Lower leg skin (tissue), 4 donors: ENCODE measurements at regions not wholly inside any gene's neighbourhood (a gene's known extent, or its start where the extent isn't known, plus 50 kb on each side); places are given as distances from the start of the nearest gene placed in this dataset.

Source experiments
- DNase-seq, 2 donors: peaks; one replicate each; pipeline ENCODE4 v3.0.0-alpha.2; 2019; ENCODE audit warnings: low spot score in 2 of 2
- H3K4me3 ChIP-seq: fragments of 200-600 bp; sonication (generic); 2 replicates; pipeline ENCODE4 v1.5.1; 2017; ENCODE audit warnings: mild to moderate bottlenecking, low read depth; ENCODE audit not compliant: poor library complexity, severe bottlenecking
- POLR2A ChIP-seq, 2 donors: fragments of 450-650 bp; IDR thresholded peaks; one replicate each; pipeline ENCODE4 v1.6.1; 2016 to 2017; ENCODE audit warnings: antibody characterized with exemption in 2 of 2, mild to moderate bottlenecking in 1 of 2, moderate library complexity in 1 of 2
- WGBS, 2 donors: methylation state at CpG; one replicate each; pipeline ENCODE4 v1.1.5; 2018; 5-methylcytosine and 5-hydroxymethylcytosine counted together
- intact Hi-C: fragments of 100-400 bp; cut with DNase I; formaldehyde crosslinking; loops from one replicate; pipeline ENCODE4 v1.15.0; 2023; ENCODE audit warnings: low total_unique reads
- TF ChIP-seq, protein P1 (sequence below), 3 donors: fragments of 450-650 bp; IDR thresholded peaks; one replicate each; pipeline ENCODE4 v1.5.1; 2016; ENCODE audit warnings: antibody characterized with exemption in 3 of 3, mild to moderate bottlenecking in 3 of 3, moderate library complexity in 2 of 3

GRCh38 chr1:67570486-67571143 is 114.4 kb upstream of the GADD45A start:
- TF ChIP-seq, protein P1, sequence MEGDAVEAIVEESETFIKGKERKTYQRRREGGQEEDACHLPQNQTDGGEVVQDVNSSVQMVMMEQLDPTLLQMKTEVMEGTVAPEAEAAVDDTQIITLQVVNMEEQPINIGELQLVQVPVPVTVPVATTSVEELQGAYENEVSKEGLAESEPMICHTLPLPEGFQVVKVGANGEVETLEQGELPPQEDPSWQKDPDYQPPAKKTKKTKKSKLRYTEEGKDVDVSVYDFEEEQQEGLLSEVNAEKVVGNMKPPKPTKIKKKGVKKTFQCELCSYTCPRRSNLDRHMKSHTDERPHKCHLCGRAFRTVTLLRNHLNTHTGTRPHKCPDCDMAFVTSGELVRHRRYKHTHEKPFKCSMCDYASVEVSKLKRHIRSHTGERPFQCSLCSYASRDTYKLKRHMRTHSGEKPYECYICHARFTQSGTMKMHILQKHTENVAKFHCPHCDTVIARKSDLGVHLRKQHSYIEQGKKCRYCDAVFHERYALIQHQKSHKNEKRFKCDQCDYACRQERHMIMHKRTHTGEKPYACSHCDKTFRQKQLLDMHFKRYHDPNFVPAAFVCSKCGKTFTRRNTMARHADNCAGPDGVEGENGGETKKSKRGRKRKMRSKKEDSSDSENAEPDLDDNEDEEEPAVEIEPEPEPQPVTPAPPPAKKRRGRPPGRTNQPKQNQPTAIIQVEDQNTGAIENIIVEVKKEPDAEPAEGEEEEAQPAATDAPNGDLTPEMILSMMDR (IDR thresholded peaks at IDR 0.05): no peak
- no peak for TF ChIP-seq POLR2A (IDR thresholded peaks at IDR 0.05)
- WGBS, 2 donors: 37 to 42% methylated on average over 8 of the region's 8 CpGs
- intact Hi-C loops: no loop called here
- DNase-seq: no peak
- no peak overlapping the region for H3K4me3 ChIP-seq

GRCh38 chr1:67571406-67571805 is 113.6 kb upstream of the GADD45A start:
- no peak for DNase-seq
- TF ChIP-seq, protein P1 (IDR thresholded peaks at IDR 0.05): no peak
- no peak for TF ChIP-seq POLR2A (IDR thresholded peaks at IDR 0.05)
- H3K4me3 ChIP-seq: no peak overlapping the region
- intact Hi-C loops: no loop called here

DNA sequence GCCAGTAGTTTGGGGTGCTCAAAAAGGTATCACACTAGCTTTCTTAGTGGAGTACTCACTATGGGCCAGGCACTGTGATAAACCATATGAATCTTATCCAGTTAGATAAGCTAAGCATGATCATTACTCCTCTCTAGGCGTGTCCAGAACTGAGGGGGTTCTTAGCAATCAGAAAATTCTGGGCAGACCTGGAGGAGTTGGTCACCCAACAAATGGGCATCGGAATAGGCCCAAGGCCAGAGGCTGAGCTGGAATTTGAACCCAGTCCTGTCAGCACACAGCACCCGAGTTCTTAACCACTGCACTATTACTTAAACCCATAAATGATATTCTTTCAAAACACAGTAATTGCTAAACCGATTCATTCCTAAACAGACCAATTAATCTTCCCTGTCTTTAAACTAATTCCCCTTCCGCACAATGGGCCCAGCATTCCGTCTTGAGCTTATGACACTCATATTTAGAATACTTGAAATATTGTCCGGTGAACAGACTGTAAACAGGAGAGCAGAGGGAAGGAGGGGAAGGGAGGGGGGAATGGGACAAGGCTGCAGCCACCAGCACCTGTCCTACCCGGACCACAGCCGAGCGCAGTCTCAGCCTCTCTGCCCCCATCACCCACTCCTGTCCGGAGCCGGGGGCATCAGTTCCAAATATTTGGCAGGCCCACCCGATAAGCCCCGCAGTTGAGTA is 113.0 kb upstream of the GADD45A start:
- no peak for DNase-seq
- no peak overlapping the region for H3K4me3 ChIP-seq
- 78 to 81% methylated on average over 14 of the region's 14 CpGs for WGBS, 2 donors
- intact Hi-C loops: no loop called here
- TF ChIP-seq, protein P1 (IDR thresholded peaks at IDR 0.05): no peak
- no peak for TF ChIP-seq POLR2A (IDR thresholded peaks at IDR 0.05)

DNA sequence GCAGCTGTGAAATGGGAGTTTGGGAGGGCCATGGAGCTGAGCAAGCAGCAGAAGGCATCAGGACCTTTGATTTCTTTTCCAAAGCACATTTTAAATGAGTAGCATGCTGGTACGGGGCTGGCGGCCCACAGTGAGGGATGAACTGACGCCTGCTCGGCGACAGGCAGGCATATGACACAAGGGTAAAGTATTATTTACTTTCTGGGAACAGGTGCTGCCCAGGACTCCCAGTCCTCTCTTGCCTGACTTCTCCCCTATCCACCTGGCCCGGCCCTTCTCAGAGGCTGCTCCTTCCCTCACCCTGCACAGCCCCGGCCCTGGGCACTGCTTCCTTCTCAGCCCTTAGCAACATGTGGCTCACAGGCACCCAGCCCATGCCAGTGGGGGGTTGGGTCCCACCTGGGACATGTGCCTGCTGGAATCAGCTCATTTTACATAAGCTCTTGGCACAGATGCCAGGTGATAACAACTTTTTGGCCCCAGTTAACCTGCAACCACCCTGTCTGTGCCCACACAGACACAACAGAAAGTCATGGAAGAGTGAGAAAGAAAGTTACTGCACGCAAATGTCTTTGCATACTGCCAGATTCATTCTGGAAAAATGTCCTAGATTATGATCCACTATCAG is 112.3 kb upstream of the GADD45A start:
- 34 to 35% methylated on average over 8 of the region's 8 CpGs for whole genome bisulfite sequencing, 2 donors
- H3K4me3 ChIP-seq: no peak overlapping the region
- DNase-seq: peak in 1 of 2 donors; percentile 80
- intact Hi-C loops: no loop called here
- no peak for TF ChIP-seq POLR2A (IDR thresholded peaks at IDR 0.05)

DNA sequence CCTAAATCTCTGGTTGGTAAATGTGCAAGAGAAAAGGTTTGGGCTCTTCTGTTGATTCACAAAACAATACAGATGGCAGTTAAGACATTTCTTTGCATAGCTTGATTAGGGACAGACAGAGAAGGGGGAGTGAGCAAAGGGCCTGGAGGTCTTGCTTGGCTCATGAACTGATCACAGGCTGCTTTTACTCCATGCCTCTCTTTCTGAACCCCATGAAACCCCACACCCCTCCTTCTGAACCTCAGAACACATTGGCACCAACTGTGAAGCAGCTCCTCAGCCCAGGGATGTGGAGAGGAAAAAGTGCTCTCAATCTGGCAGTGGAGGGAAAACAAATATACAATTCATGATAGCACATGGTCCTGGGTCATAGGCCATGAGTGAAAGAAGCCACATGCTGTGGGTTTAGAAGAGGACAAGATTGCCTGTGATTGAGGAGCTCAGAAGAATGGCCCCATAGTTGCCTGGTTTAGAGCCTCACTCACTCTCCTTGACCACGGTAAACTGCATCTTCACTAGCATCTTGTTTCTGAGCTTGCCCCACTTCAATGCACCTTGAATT is 111.6 kb upstream of the GADD45A start:
- DNase-seq: no peak
- intact Hi-C loops: no loop called here
- no peak for TF ChIP-seq POLR2A (IDR thresholded peaks at IDR 0.05)
- TF ChIP-seq, protein P1 (IDR thresholded peaks at IDR 0.05): no peak
- 78 to 89% methylated on average over 1 of the region's 1 CpG for WGBS, 2 donors
- no peak overlapping the region for H3K4me3 ChIP-seq

- 97% methylated on average over 5 of the region's 5 CpGs for WGBS, 2 donors
- intact Hi-C loops: no loop called here
- DNase-seq: no peak
- TF ChIP-seq, protein P1 (IDR thresholded peaks at IDR 0.05): no peak
- TF ChIP-seq POLR2A (IDR thresholded peaks at IDR 0.05): no peak
- H3K4me3 ChIP-seq: no peak overlapping the region
Observed at GRCh38 chr1:67574221-67574620, 110.8 kb upstream of the GADD45A start.
